Choroid plexus epithelial cell (primary cell): ENCODE measurements at regions not wholly inside any gene's neighbourhood (a gene's known extent, or its start where the extent isn't known, plus 50 kb on each side); places are given as distances from the start of the nearest gene placed in this dataset.

ENCODE experiments used
- DNase-seq: peaks from one replicate; pipeline ENCODE4 v3.0.0-alpha.2; 2010; ENCODE audit warnings: low read depth
- H3K4me3 ChIP-seq: 2 replicates; pipeline ENCODE4 v1.5.1; 2011; ENCODE audit warnings: low read depth, mild to moderate bottlenecking, control low read depth, low read length, moderate library complexity
- TF ChIP-seq, protein P1 (sequence below): conservative IDR thresholded peaks from 2 replicates; pipeline ENCODE4 v1.5.1; 2011; ENCODE audit warnings: low read depth, mild to moderate bottlenecking, control low read depth, inconsistent platforms, low read length, moderate library complexity

DNA sequence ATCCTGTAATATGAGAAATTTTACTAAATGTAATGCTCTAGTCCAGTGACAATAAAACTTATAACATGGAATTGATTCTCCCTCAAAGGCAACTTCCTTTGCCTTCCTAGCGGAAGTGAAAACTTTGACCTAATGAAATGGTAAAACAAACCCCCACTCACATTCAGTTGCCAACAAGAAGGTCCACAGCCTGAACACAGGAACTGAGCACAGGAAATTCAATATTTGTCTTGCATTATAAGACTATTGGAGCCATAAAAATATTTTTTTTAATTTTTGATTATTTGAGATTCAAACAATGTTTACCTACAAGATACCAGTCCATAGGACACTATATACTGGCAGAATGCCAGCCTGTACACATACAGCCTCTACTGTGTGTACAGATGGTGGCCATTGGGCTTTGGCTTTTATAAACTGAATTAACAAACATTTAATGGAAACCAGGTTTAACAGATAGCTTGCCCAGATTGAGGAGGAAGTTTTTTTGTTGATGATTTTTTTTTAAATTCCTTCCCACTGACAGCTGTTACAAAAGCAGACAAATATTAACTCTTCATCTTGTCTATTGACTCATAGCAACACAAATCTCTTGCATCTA, 481.5 kb upstream of the JAG1 start:
- TF ChIP-seq, protein P1, sequence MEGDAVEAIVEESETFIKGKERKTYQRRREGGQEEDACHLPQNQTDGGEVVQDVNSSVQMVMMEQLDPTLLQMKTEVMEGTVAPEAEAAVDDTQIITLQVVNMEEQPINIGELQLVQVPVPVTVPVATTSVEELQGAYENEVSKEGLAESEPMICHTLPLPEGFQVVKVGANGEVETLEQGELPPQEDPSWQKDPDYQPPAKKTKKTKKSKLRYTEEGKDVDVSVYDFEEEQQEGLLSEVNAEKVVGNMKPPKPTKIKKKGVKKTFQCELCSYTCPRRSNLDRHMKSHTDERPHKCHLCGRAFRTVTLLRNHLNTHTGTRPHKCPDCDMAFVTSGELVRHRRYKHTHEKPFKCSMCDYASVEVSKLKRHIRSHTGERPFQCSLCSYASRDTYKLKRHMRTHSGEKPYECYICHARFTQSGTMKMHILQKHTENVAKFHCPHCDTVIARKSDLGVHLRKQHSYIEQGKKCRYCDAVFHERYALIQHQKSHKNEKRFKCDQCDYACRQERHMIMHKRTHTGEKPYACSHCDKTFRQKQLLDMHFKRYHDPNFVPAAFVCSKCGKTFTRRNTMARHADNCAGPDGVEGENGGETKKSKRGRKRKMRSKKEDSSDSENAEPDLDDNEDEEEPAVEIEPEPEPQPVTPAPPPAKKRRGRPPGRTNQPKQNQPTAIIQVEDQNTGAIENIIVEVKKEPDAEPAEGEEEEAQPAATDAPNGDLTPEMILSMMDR, result no peak
- no peak for DNase-seq
- H3K4me3 ChIP-seq, result no peak overlapping the region

DNA sequence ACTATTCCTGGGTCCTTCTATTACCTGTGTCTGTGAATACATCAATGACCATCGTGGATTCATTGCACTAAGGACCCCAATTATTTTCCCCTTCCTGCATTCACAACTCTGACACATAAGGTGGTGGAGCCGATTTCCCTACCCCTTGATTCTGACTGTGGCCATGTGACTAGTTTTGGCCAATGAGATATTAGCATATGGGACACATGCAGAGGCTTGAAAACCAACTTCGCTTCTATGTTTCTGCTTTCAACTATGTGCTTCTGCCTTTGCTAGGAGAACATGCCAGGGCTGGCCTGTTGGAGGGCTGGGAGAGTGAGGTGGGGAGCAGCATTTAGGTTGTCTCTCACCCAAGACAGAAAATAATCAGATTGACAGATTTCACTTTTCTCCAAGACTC, 483.1 kb upstream of the JAG1 start:
- no peak for DNase-seq
- no peak overlapping the region for H3K4me3 ChIP-seq
- TF ChIP-seq, protein P1, result no peak

DNA sequence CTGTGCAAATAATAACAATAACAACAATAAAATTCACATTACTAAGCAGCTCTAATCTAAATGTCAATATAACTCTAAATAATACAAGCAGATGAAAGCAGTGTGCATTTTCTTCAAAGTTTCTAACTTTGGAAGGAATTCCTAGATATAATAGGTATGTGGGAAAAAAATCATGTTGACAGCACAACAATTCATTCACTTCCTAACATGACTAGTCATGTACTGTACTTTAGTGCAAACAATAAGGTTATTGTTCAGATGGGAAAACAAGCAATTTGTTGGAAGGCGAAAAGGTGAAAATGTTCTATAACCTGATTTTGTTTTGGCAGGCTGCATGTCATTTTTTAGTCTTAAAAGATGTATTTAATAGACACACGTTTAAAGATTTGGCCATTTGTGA, 484.3 kb upstream of the JAG1 start:
- TF ChIP-seq, protein P1, result no peak
- DNase-seq, result no peak
- H3K4me3 ChIP-seq, result no peak overlapping the region

- H3K4me3 ChIP-seq, result no peak overlapping the region
- no peak for DNase-seq
- TF ChIP-seq, protein P1, result no peak
These were observed 484.8 kb upstream of the JAG1 start for GRCh38 chr20:11158589-11158988.

DNA sequence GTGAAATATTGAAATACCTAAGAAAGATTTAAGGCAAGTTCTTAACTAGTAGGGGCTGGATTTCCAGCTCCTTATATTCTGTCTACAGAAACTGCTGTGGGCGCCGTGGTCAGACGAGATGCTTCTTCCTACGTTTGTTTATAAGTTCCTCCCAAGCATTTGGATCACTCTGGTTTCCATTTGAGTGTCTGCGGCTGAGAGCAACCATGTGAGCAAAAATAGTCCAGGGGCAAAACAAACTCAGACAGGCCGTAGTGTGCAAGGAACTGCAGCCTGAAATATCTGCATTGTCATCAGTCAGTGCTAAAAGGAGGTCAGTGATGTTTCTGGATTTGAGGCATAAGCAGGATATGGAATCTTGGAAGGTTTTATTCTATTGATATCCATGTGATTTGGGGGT, 485.9 kb upstream of the JAG1 start:
- TF ChIP-seq, protein P1, result no peak
- H3K4me3 ChIP-seq, result no peak overlapping the region
- peak; percentile 87 for DNase-seq

DNA sequence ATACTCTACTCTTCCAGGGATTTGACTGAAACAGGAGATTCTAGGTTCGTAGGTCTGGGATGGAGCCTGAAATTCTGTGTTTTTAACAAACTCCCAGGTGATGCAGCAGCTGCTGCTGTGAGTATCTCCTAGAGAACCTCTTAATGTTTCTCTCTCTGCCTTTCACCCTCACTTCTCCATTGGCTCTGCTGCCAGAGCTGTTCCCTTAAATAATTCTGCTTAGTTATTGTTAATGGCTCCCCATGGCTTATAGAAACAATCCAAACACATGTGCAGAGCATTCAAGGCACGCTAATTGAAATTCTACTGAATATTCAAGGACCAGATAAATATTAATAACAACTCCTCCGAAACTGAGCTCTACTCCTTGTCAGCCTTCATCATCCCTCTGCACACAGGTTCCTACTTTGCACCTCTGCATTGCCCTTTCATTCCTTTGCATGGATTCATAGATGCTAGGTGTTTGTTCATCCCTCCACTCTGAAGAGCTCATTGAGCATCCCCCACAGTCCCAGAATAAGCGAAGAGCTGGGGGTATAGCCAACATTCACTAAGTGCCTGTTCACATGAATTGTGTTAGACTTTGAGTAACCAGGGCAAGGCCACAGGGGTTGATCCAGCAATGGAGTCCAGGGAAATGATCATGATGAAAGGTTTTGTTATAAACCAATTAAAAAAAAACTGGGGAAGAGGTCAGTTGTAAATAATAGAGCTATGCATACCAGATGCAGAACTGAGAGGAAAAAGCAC, 488.4 kb upstream of the JAG1 start:
- no peak for DNase-seq
- H3K4me3 ChIP-seq, result no peak overlapping the region
- TF ChIP-seq, protein P1, result no peak

- TF ChIP-seq, protein P1, result no peak
- DNase-seq, result no peak
- H3K4me3 ChIP-seq, result no peak overlapping the region
These were observed 492.0 kb upstream of the JAG1 start for GRCh38 chr20:11165789-11166188.
